ENCODE measurements at regions not wholly inside any gene's neighbourhood (a gene's known extent, or its start where the extent isn't known, plus 50 kb on each side); places are given as distances from the start of the nearest gene placed in this dataset.

DNA sequence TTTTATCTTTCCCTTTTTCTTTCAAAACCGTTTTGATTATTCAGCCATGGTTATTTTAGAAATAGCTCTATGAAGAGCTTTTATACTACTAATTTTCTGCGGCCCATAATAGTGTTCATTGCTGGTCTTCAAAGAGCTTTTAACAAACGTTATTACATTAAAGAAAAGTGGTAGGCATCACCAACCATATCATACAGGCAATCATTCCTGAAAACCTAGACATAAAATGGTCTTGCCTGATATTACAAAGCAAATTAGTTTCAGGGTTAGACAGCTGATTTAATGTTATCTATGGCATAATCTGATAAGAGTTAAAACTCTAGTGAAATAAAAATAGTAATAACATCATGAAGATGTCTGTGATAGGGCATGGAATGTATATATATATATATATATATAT lies 89.7 kb upstream of the CNTN1 start:
- no peak overlapping the region for H3K4me2 ChIP-seq
- H3K27me3 ChIP-seq (ENCODE audit: insufficient read depth, low read depth): no peaks in the 10 kb centered on the region
- H2AFZ ChIP-seq (ENCODE audit: low read depth): no peak overlapping the region
- TF ChIP-seq, protein P1, sequence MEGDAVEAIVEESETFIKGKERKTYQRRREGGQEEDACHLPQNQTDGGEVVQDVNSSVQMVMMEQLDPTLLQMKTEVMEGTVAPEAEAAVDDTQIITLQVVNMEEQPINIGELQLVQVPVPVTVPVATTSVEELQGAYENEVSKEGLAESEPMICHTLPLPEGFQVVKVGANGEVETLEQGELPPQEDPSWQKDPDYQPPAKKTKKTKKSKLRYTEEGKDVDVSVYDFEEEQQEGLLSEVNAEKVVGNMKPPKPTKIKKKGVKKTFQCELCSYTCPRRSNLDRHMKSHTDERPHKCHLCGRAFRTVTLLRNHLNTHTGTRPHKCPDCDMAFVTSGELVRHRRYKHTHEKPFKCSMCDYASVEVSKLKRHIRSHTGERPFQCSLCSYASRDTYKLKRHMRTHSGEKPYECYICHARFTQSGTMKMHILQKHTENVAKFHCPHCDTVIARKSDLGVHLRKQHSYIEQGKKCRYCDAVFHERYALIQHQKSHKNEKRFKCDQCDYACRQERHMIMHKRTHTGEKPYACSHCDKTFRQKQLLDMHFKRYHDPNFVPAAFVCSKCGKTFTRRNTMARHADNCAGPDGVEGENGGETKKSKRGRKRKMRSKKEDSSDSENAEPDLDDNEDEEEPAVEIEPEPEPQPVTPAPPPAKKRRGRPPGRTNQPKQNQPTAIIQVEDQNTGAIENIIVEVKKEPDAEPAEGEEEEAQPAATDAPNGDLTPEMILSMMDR (conservative IDR thresholded peaks at IDR 0.05; ENCODE audit: low read depth, low read length): no peak
- no peaks in the 10 kb centered on the region for H3K36me3 ChIP-seq (ENCODE audit: insufficient read depth)
- H4K20me1 ChIP-seq (ENCODE audit: insufficient read depth): no peaks in the 10 kb centered on the region
- H3K4me3 ChIP-seq (IDR thresholded peaks at IDR 0.05; ENCODE audit: insufficient read depth, low read depth, low read length): no peak overlapping the region
- no peaks in the 10 kb centered on the region for H3K4me1 ChIP-seq (ENCODE audit: low read depth, poor library complexity, severe bottlenecking)
- H3K27ac ChIP-seq: no peak overlapping the region
- H3K9ac ChIP-seq: no peak overlapping the region
- no peaks in the 10 kb centered on the region for H3K79me2 ChIP-seq (ENCODE audit: insufficient read depth, low read depth)

DNA sequence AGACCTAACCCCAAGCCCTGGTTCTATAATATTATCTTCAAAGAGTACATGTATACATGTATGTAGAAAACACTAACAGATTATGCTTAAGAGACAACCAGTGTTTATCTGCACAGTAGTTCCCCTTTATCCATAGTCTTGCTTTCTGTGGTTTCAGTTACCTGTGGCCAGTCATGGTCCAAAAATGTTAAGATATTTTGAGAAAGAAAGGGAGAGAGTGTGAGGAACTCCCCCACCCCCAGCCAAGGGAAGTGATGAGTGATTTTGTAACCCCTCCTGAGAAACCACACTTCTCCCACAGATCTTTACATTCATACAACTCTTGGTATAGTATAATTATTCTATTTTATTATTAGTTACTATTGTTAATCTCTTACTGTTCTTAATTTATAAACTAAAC lies 77.3 kb upstream of the CNTN1 start:
- no peaks in the 10 kb centered on the region for H3K79me2 ChIP-seq (ENCODE audit: insufficient read depth, low read depth)
- no peaks in the 10 kb centered on the region for H3K4me1 ChIP-seq (ENCODE audit: low read depth, poor library complexity, severe bottlenecking)
- H3K4me3 ChIP-seq (IDR thresholded peaks at IDR 0.05; ENCODE audit: insufficient read depth, low read depth, low read length): no peak overlapping the region
- no peak overlapping the region for H3K27ac ChIP-seq
- no peak overlapping the region for H2AFZ ChIP-seq (ENCODE audit: low read depth)
- no peaks in the 10 kb centered on the region for H4K20me1 ChIP-seq (ENCODE audit: insufficient read depth)
- H3K9ac ChIP-seq: no peak overlapping the region
- no peaks in the 10 kb centered on the region for H3K36me3 ChIP-seq (ENCODE audit: insufficient read depth)
- H3K27me3 ChIP-seq (ENCODE audit: insufficient read depth, low read depth): no peaks in the 10 kb centered on the region
- H3K4me2 ChIP-seq: no peak overlapping the region
- TF ChIP-seq, protein P1 (conservative IDR thresholded peaks at IDR 0.05; ENCODE audit: low read depth, low read length): no peak

DNA sequence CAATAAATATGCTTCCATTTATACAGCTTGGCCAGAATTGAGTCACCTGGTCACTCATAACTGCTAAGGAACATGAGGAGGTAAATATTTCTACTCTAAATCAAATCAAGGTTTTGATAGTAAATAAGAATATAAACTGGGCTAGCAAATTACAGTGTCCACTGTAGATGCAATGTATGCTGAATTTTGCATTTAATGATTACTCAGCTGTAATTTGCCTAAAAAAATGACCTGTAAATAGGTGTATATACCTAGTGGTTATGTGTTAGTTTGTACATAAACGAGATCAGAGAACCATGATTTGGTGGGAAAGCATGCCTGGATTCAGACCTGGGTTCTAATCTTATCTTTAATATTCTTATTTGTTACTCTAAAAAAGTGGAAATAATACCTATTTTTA lies 76.6 kb upstream of the CNTN1 start:
- Histone ChIP-seq H3K4me2 (no peak overlapping the region), H3K79me2 (ENCODE audit: insufficient read depth, low read depth) (no peaks in the 10 kb centered on the region), H3K36me3 (ENCODE audit: insufficient read depth) (no peaks in the 10 kb centered on the region), H3K4me3 (IDR thresholded peaks at IDR 0.05; ENCODE audit: insufficient read depth, low read depth, low read length) (no peak overlapping the region), H3K27ac (no peak overlapping the region), H3K9ac (no peak overlapping the region), H4K20me1 (ENCODE audit: insufficient read depth) (no peaks in the 10 kb centered on the region), H2AFZ (ENCODE audit: low read depth) (no peak overlapping the region), H3K4me1 (ENCODE audit: low read depth, poor library complexity, severe bottlenecking) (no peaks in the 10 kb centered on the region), H3K27me3 (ENCODE audit: insufficient read depth, low read depth) (no peaks in the 10 kb centered on the region)
- TF ChIP-seq, protein P1 (conservative IDR thresholded peaks at IDR 0.05; ENCODE audit: low read depth, low read length): no peak

DNA sequence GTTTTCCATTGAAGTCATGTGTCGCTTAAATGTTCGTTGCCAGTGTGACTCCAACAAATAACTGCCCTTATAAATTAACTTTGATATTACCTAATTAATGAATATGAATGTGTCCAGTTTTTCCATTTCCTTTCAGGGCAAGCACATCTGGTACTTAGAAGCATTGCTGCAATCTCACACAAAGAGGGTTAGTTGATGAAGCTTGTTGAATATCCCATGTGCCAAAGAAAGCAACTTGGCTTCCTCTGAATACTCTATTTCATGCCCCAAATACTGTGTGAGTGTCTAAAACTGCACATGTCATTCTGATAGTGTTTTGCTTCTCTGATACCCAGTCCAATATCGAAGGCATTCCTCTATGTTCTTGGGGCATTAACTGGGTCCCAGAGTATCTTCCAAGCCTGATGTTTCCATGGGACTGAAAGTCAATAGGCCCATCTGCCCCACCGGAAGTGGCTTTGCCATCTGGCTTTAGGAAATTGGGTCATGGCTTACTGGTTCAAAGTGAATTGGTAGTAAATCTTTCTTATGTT lies 75.8 kb upstream of the CNTN1 start:
- H4K20me1 ChIP-seq (ENCODE audit: insufficient read depth): no peaks in the 10 kb centered on the region
- H3K4me2 ChIP-seq: no peak overlapping the region
- H3K9ac ChIP-seq: no peak overlapping the region
- no peaks in the 10 kb centered on the region for H3K27me3 ChIP-seq (ENCODE audit: insufficient read depth, low read depth)
- no peaks in the 10 kb centered on the region for H3K4me1 ChIP-seq (ENCODE audit: low read depth, poor library complexity, severe bottlenecking)
- H3K79me2 ChIP-seq (ENCODE audit: insufficient read depth, low read depth): no peaks in the 10 kb centered on the region
- H3K4me3 ChIP-seq (IDR thresholded peaks at IDR 0.05; ENCODE audit: insufficient read depth, low read depth, low read length): no peak overlapping the region
- no peak overlapping the region for H2AFZ ChIP-seq (ENCODE audit: low read depth)
- TF ChIP-seq, protein P1 (conservative IDR thresholded peaks at IDR 0.05; ENCODE audit: low read depth, low read length): no peak
- no peaks in the 10 kb centered on the region for H3K36me3 ChIP-seq (ENCODE audit: insufficient read depth)
- H3K27ac ChIP-seq: no peak overlapping the region
